Vagina (tissue), 2 donors: ENCODE measurements at regions not wholly inside any gene's neighbourhood (a gene's known extent, or its start where the extent isn't known, plus 50 kb on each side); places are given as distances from the start of the nearest gene placed in this dataset.

Source experiments
- POLR2A ChIP-seq, 2 donors: fragments of 450-650 bp; IDR thresholded peaks; one replicate each; pipeline ENCODE4 v1.6.1; 2017; ENCODE audit warnings: antibody characterized with exemption in 2 of 2, mild to moderate bottlenecking in 2 of 2, moderate library complexity in 2 of 2
- POLR2AphosphoS5 ChIP-seq, 2 donors: sonication (generic); formaldehyde crosslinking; IDR thresholded peaks; one replicate each; pipeline ENCODE4 v1.9.0; 2017; ENCODE audit warnings: antibody characterized with exemption in 2 of 2, mild to moderate bottlenecking in 2 of 2, low read depth in 1 of 2; ENCODE audit not compliant: insufficient read depth in 1 of 2

DNA sequence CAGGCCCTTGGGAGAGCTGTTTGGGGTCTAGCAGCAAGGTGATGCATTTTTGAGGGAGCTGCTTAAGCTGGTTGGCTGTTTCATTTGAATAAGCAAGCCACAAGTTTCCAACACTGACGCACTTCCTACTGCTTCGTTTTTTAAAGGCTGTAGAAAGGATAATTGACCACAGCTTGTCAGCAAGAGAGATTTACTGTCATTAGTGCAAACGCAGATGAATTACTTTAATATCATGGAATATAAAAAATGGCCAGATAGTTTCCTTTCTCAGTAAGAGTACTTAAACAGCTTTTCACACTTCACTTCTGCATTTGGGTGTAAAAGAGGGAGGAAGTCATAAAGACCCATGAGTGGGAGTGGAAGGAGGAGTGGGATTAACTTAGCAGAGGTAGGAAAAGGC lies 61.5 kb downstream of the FZD1 start:
- TF ChIP-seq POLR2A (IDR thresholded peaks at IDR 0.05) (no peak), POLR2AphosphoS5 (IDR thresholded peaks at IDR 0.05; ENCODE audit: insufficient read depth in 1 of 2, low read depth in 1 of 2) (no peak)
